ENCODE measurements at regions not wholly inside any gene's neighbourhood (a gene's known extent, or its start where the extent isn't known, plus 50 kb on each side); places are given as distances from the start of the nearest gene placed in this dataset.

GRCh38 chr5:20276061-20276958, 288.3 kb upstream of the CDH18 start:
- DNase-seq (ENCODE audit: low spot score): peak; percentile 4

- no peak for DNase-seq (ENCODE audit: low spot score)
Measured at GRCh38 chr5:20266066-20266465, 278.1 kb upstream of the CDH18 start.

- DNase-seq (ENCODE audit: low spot score): no peak
Measured at GRCh38 chr5:20262896-20263295, 274.9 kb upstream of the CDH18 start.

- no peak for DNase-seq (ENCODE audit: low spot score)
Measured at GRCh38 chr5:20254748-20255147, 266.7 kb upstream of the CDH18 start.

- DNase-seq (ENCODE audit: low spot score): no peak
Measured at GRCh38 chr5:20248118-20248517, 260.1 kb upstream of the CDH18 start.

- DNase-seq (ENCODE audit: low spot score): no peak
Measured at GRCh38 chr5:20245432-20245974, 257.5 kb upstream of the CDH18 start.

- no peak for DNase-seq (ENCODE audit: low spot score)
Measured at GRCh38 chr5:20241351-20241750, 253.4 kb upstream of the CDH18 start.

- no peak for DNase-seq (ENCODE audit: low spot score)
Measured at GRCh38 chr5:20231040-20231439, 243.0 kb upstream of the CDH18 start.

- DNase-seq (ENCODE audit: low spot score): no peak
Measured at GRCh38 chr5:20230010-20230409, 242.0 kb upstream of the CDH18 start.

GRCh38 chr5:20229303-20230005, 241.5 kb upstream of the CDH18 start:
- DNase-seq (ENCODE audit: low spot score): no peak

GRCh38 chr5:20224966-20225365, 237.0 kb upstream of the CDH18 start:
- DNase-seq (ENCODE audit: low spot score): no peak

- DNase-seq (ENCODE audit: low spot score): no peak
Measured at GRCh38 chr5:20224046-20224445, 236.0 kb upstream of the CDH18 start.

- no peak for DNase-seq (ENCODE audit: low spot score)
Measured at GRCh38 chr5:20223451-20223850, 235.5 kb upstream of the CDH18 start.

GRCh38 chr5:20215257-20215656, 227.3 kb upstream of the CDH18 start:
- DNase-seq (ENCODE audit: low spot score): no peak

- DNase-seq (ENCODE audit: low spot score): no peak
Measured at GRCh38 chr5:20213803-20214202, 225.8 kb upstream of the CDH18 start.

GRCh38 chr5:20212701-20213100, 224.7 kb upstream of the CDH18 start:
- DNase-seq (ENCODE audit: low spot score): no peak

GRCh38 chr5:20166456-20166855, 178.5 kb upstream of the CDH18 start:
- no peak for DNase-seq (ENCODE audit: low spot score)

GRCh38 chr5:20158006-20158405, 170.0 kb upstream of the CDH18 start:
- DNase-seq (ENCODE audit: low spot score): no peak

- DNase-seq (ENCODE audit: low spot score): no peak
Measured at GRCh38 chr5:20157089-20157488, 169.1 kb upstream of the CDH18 start.

- no peak for DNase-seq (ENCODE audit: low spot score)
Measured at GRCh38 chr5:20145240-20145639, 157.2 kb upstream of the CDH18 start.

GRCh38 chr5:20129501-20129900, 141.5 kb upstream of the CDH18 start:
- DNase-seq (ENCODE audit: low spot score): no peak

- DNase-seq (ENCODE audit: low spot score): no peak
Measured at GRCh38 chr5:20128343-20128742, 140.3 kb upstream of the CDH18 start.

- DNase-seq (ENCODE audit: low spot score): no peak
Measured at GRCh38 chr5:20114526-20114925, 126.5 kb upstream of the CDH18 start.

Measured in AG08396 (cell line).